HEK293 (cell line): ENCODE measurements at regions not wholly inside any gene's neighbourhood (a gene's known extent, or its start where the extent isn't known, plus 50 kb on each side); places are given as distances from the start of the nearest gene placed in this dataset.

Experiments
- CTCF ChIA-PET: fragments of 350-600 bp; formaldehyde crosslinking; extraction: SDS; loops from one replicate; lab custom pipeline; 2021; ENCODE audit warnings: antibody characterized with exemption; lab: Yijun Ruan, JAX
- POLR2A ChIA-PET: fragments of 300-600 bp; formaldehyde crosslinking; extraction: SDS; loops from one replicate; lab custom pipeline; 2020; ENCODE audit warnings: antibody characterized with exemption, inconsistent platforms; lab: Yijun Ruan, JAX
- H3K27ac ChIP-seq: fragments of 200-500 bp; sonication (Bioruptor generic); 2 replicates; pipeline ENCODE4 v1.5.1; 2014; ENCODE audit warnings: low read depth, low read length, control low read depth, inconsistent platforms; ENCODE audit errors: extremely low read depth
- H3K36me3 ChIP-seq, 2 experiments: fragments of 200-500 bp in 1 of 2; sonication (Bioruptor generic) in 1 of 2; 1 replicate in 1 of 2; 2 replicates in 1 of 2; pipeline ENCODE4 v1.5.1; 2014 to 2017; ENCODE audit warnings: inconsistent platforms in 2 of 2, low read length in 2 of 2; ENCODE audit not compliant: control insufficient read depth in 2 of 2, insufficient read depth in 1 of 2
- H3K4me1 ChIP-seq: fragments of 200-500 bp; sonication (Bioruptor generic); 2 replicates; pipeline ENCODE4 v1.5.1; 2014; ENCODE audit warnings: mild to moderate bottlenecking, low read length, inconsistent platforms; ENCODE audit not compliant: control insufficient read depth, insufficient read depth
- H3K4me3 ChIP-seq: 2 replicates; pipeline ENCODE4 v1.5.1; 2011; ENCODE audit warnings: low read depth, mild to moderate bottlenecking, control low read depth, low read length, moderate library complexity
- H3K9me3 ChIP-seq: fragments of 200-500 bp; sonication (Bioruptor generic); 2 replicates; pipeline ENCODE4 v1.5.1; 2014; ENCODE audit warnings: low read depth, low read length, inconsistent platforms; ENCODE audit not compliant: control insufficient read depth, insufficient read depth
- CTCF ChIP-seq: fragments of 450-650 bp; formaldehyde crosslinking; IDR thresholded peaks from 2 replicates; pipeline ENCODE4 v1.5.1; 2016; ENCODE audit warnings: missing biosample characterization, missing genetic modification characterization
- GLI2 ChIP-seq: fragments of 450-650 bp; formaldehyde crosslinking; IDR thresholded peaks from 2 replicates; pipeline ENCODE4; 2017; ENCODE audit warnings: missing biosample characterization, missing genetic modification characterization, low read depth, borderline replicate concordance
- IKZF3 ChIP-seq: fragments of 450-650 bp; IDR thresholded peaks from 2 replicates; pipeline ENCODE4 v1.5.0; 2018; ENCODE audit warnings: missing biosample characterization, mild to moderate bottlenecking, missing genetic modification characterization, moderate library complexity
- KLF10 ChIP-seq: fragments of 450-650 bp; IDR thresholded peaks from 2 replicates; pipeline ENCODE4 v1.5.1; 2018; ENCODE audit warnings: missing biosample characterization, mild to moderate bottlenecking, missing genetic modification characterization
- SALL2 ChIP-seq: fragments of 450-650 bp; formaldehyde crosslinking; IDR thresholded peaks from 2 replicates; pipeline ENCODE4 v1.5.0; 2017; ENCODE audit warnings: missing biosample characterization, mild to moderate bottlenecking, missing genetic modification characterization, borderline replicate concordance
- SP3 ChIP-seq: fragments of 450-650 bp; formaldehyde crosslinking; IDR thresholded peaks from 2 replicates; pipeline ENCODE4 v1.5.1; 2016; ENCODE audit warnings: missing biosample characterization, missing genetic modification characterization
- TSHZ1 ChIP-seq: fragments of 450-650 bp; formaldehyde crosslinking; IDR thresholded peaks from 2 replicates; pipeline ENCODE4 v1.5.1; 2016; ENCODE audit warnings: missing biosample characterization, missing genetic modification characterization, borderline replicate concordance
- ZBTB21 ChIP-seq: fragments of 450-650 bp; formaldehyde crosslinking; IDR thresholded peaks from 2 replicates; pipeline ENCODE4 v1.5.1; 2017; ENCODE audit warnings: missing biosample characterization, missing genetic modification characterization
- ZBTB26 ChIP-seq: fragments of 450-650 bp; formaldehyde crosslinking; optimal IDR thresholded peaks from 2 replicates; pipeline ENCODE3; 2016; ENCODE audit warnings: missing biosample characterization, mild to moderate bottlenecking, missing genetic modification characterization
- ZFHX2 ChIP-seq: fragments of 450-650 bp; formaldehyde crosslinking; conservative IDR thresholded peaks from 2 replicates; pipeline ENCODE4 v1.5.1; 2016; ENCODE audit warnings: missing biosample characterization, missing genetic modification characterization
- ZNF138 ChIP-seq: fragments of 450-650 bp; formaldehyde crosslinking; IDR thresholded peaks from 2 replicates; pipeline ENCODE4 v1.5.1; 2016; ENCODE audit warnings: missing biosample characterization, missing genetic modification characterization, borderline replicate concordance
- ZNF174 ChIP-seq: fragments of 450-650 bp; formaldehyde crosslinking; IDR thresholded peaks from 2 replicates; pipeline ENCODE4 v1.5.0; 2017; ENCODE audit warnings: missing biosample characterization, mild to moderate bottlenecking, missing genetic modification characterization
- ZNF23 ChIP-seq: fragments of 450-650 bp; formaldehyde crosslinking; IDR thresholded peaks from 2 replicates; pipeline ENCODE4 v1.5.1; 2016; ENCODE audit warnings: missing biosample characterization, missing genetic modification characterization, borderline replicate concordance
- ZNF37A ChIP-seq: fragments of 450-650 bp; IDR thresholded peaks from 2 replicates; pipeline ENCODE4 v1.5.1; 2018; ENCODE audit warnings: missing biosample characterization, missing genetic modification characterization
- ZNF423 ChIP-seq: fragments of 450-650 bp; formaldehyde crosslinking; IDR thresholded peaks from 2 replicates; pipeline ENCODE4 v1.5.1; 2016; ENCODE audit warnings: missing biosample characterization, missing genetic modification characterization
- ZNF571 ChIP-seq: fragments of 450-650 bp; formaldehyde crosslinking; IDR thresholded peaks from 2 replicates; pipeline ENCODE4 v1.5.0; 2017; ENCODE audit warnings: missing biosample characterization, missing genetic modification characterization
- ZNF626 ChIP-seq: fragments of 450-650 bp; sonication (Bioruptor Pico); formaldehyde crosslinking; IDR thresholded peaks from 2 replicates; pipeline ENCODE4 v1.5.1; 2018; ENCODE audit warnings: missing biosample characterization, missing genetic modification characterization, inconsistent platforms
- ZNF664 ChIP-seq: fragments of 450-650 bp; formaldehyde crosslinking; IDR thresholded peaks from 2 replicates; pipeline ENCODE4 v1.5.1; 2016; ENCODE audit warnings: missing biosample characterization, missing genetic modification characterization
- ZNF76 ChIP-seq: fragments of 450-650 bp; formaldehyde crosslinking; IDR thresholded peaks from 2 replicates; pipeline ENCODE4; 2016; ENCODE audit warnings: low read depth, missing biosample characterization, missing genetic modification characterization, borderline replicate concordance
- ZNF843 ChIP-seq: fragments of 450-650 bp; formaldehyde crosslinking; IDR thresholded peaks from 2 replicates; pipeline ENCODE4 v1.5.1; 2016; ENCODE audit warnings: missing biosample characterization, missing genetic modification characterization

GRCh38 chr6:147789430-147789947 is 281.0 kb downstream of the SAMD5 start (continued):
- no peak for TF ChIP-seq TSHZ1 (tag by site-specific recombination)
- TF ChIP-seq ZNF76 (tag by site-specific recombination) = no peak
- TF ChIP-seq GLI2 = no peak
- no peak for TF ChIP-seq KLF10 (tag by site-specific recombination)
- TF ChIP-seq CTCF (tag by site-specific recombination) = no peak
- no peak for TF ChIP-seq ZNF23 (tag by site-specific recombination)

GRCh38 chr6:147793871-147794643 is 285.6 kb downstream of the SAMD5 start:
- CTCF ChIA-PET = interaction anchor here (0.5 to 1.2 kb wide), 2 partner anchors 287 to 315 kb away, joined by 3 to 4 read pairs; no protein-coding TSS in a partner anchor
- no peak overlapping the region for H3K4me3 ChIP-seq
- H3K4me1 ChIP-seq = no peaks in the 10 kb centered on the region
- H3K27ac ChIP-seq = no peak overlapping the region
- POLR2A ChIA-PET = no interaction called here
- no peak for TF ChIP-seq SALL2 (tag by site-specific recombination)
- TF ChIP-seq ZNF626 (tag by site-specific recombination) = no peak
- no peak for TF ChIP-seq ZNF37A (tag by site-specific recombination)
- no peak for TF ChIP-seq ZFHX2 (tag by site-specific recombination)
- no peak for TF ChIP-seq ZNF664 (tag by site-specific recombination)
- TF ChIP-seq ZBTB21 = no peak
- H3K36me3 ChIP-seq = no peaks in the 10 kb centered on the region
- 0 out of 2 replicates have a peak, but pooled peaks cover 3% of the 10 kb centered on the region for H3K9me3 ChIP-seq

- Histone ChIP-seq H3K4me1 (no peaks in the 10 kb centered on the region), H3K4me3 (no peak overlapping the region), H3K9me3 (no peaks in the 10 kb centered on the region), H3K27ac (no peak overlapping the region), H3K36me3 (no peaks in the 10 kb centered on the region)
- ChIA-PET CTCF (no interaction called here), POLR2A (no interaction called here)
- no peak for TF ChIP-seq ZNF76 (tag by site-specific recombination)
- TF ChIP-seq ZNF138 (tag by site-specific recombination) = no peak
- TF ChIP-seq SP3 (tag by site-specific recombination) = no peak
- TF ChIP-seq TSHZ1 (tag by site-specific recombination) = no peak
- no peak for TF ChIP-seq ZNF423 (tag by site-specific recombination)
- TF ChIP-seq ZBTB26 (tag by site-specific recombination) = no peak
- TF ChIP-seq IKZF3 (tag by site-specific recombination) = no peak
- no peak for TF ChIP-seq ZNF843 (tag by site-specific recombination)
- no peak for TF ChIP-seq ZNF174 (tag by site-specific recombination)
- TF ChIP-seq ZNF571 = no peak
Measured at GRCh38 chr6:147802459-147802858, 294.0 kb downstream of the SAMD5 start.
